LNCAP (cell line): ENCODE measurements at regions not wholly inside any gene's neighbourhood (a gene's known extent, or its start where the extent isn't known, plus 50 kb on each side); places are given as distances from the start of the nearest gene placed in this dataset.

Experiments
- CTCF ChIP-seq: fragments of 450-650 bp; IDR thresholded peaks from 2 replicates; pipeline ENCODE4 v1.5.1; 2017; ENCODE audit warnings: mild to moderate bottlenecking

- TF ChIP-seq CTCF: no peak
Measured at GRCh38 chr15:69628256-69629093, 175.9 kb downstream of the RPLP1 start.

- no peak for TF ChIP-seq CTCF
Measured at GRCh38 chr15:69629631-69630161, 177.1 kb downstream of the RPLP1 start.

GRCh38 chr15:69631005-69631404 lies 178.4 kb downstream of the RPLP1 start:
- no peak for TF ChIP-seq CTCF

GRCh38 chr15:69631978-69632377 lies 179.4 kb downstream of the RPLP1 start:
- no peak for TF ChIP-seq CTCF

GRCh38 chr15:69634860-69635259 lies 182.2 kb downstream of the RPLP1 start:
- TF ChIP-seq CTCF: no peak

GRCh38 chr15:69636169-69636915 lies 183.7 kb downstream of the RPLP1 start:
- TF ChIP-seq CTCF: no peak

GRCh38 chr15:69637818-69638217 lies 185.2 kb downstream of the RPLP1 start:
- TF ChIP-seq CTCF: no peak
